H1 (cell line): ENCODE measurements at regions not wholly inside any gene's neighbourhood (a gene's known extent, or its start where the extent isn't known, plus 50 kb on each side); places are given as distances from the start of the nearest gene placed in this dataset.

ENCODE experiments used
- CTCF ChIP-seq, 3 experiments: IDR thresholded peaks; 1 replicate in 2 of 3; 2 replicates in 1 of 3; pipeline versions ENCODE4 v1.5.1 to v1.6.1; 2011; ENCODE audit warnings: low read length in 3 of 3, mild to moderate bottlenecking in 3 of 3, inconsistent platforms in 2 of 3, low read depth in 1 of 3, moderate library complexity in 1 of 3; ENCODE audit not compliant: insufficient read depth in 1 of 3; ENCODE audit errors: control extremely low read depth in 1 of 3
- FOSL1 ChIP-seq: IDR thresholded peaks from 2 replicates; pipeline ENCODE4 v1.6.1; 2011; ENCODE audit warnings: mild to moderate bottlenecking, low read depth, low read length, moderate library complexity; ENCODE audit not compliant: insufficient read depth
- NANOG ChIP-seq: IDR thresholded peaks from 2 replicates; pipeline ENCODE4 v1.6.1; 2011; ENCODE audit warnings: low read length, low read depth, mild to moderate bottlenecking, inconsistent platforms; ENCODE audit not compliant: insufficient read depth, poor library complexity, severe bottlenecking
- RBBP5 ChIP-seq: IDR thresholded peaks from 2 replicates; pipeline ENCODE4 v1.7.1; 2012; ENCODE audit warnings: low read depth, mild to moderate bottlenecking, inconsistent platforms, low read length, moderate library complexity, borderline replicate concordance
- TF ChIP-seq, protein P1 (sequence below): fragments of 300-600 bp; sonication (generic); IDR thresholded peaks from 2 replicates; pipeline ENCODE4 v1.7.1; 2012; ENCODE audit warnings: low read length, moderate library complexity, mild to moderate bottlenecking, inconsistent platforms; ENCODE audit not compliant: insufficient replicate concordance

- TF ChIP-seq FOSL1 (no peak), CTCF (IDR thresholded peaks at IDR 0.05; ENCODE audit: control extremely low read depth in 1 of 3, insufficient read depth in 1 of 3, low read depth in 1 of 3, low read length in 3 of 3) (no peak), RBBP5 (no peak), NANOG (no peak)
- TF ChIP-seq, protein P1, sequence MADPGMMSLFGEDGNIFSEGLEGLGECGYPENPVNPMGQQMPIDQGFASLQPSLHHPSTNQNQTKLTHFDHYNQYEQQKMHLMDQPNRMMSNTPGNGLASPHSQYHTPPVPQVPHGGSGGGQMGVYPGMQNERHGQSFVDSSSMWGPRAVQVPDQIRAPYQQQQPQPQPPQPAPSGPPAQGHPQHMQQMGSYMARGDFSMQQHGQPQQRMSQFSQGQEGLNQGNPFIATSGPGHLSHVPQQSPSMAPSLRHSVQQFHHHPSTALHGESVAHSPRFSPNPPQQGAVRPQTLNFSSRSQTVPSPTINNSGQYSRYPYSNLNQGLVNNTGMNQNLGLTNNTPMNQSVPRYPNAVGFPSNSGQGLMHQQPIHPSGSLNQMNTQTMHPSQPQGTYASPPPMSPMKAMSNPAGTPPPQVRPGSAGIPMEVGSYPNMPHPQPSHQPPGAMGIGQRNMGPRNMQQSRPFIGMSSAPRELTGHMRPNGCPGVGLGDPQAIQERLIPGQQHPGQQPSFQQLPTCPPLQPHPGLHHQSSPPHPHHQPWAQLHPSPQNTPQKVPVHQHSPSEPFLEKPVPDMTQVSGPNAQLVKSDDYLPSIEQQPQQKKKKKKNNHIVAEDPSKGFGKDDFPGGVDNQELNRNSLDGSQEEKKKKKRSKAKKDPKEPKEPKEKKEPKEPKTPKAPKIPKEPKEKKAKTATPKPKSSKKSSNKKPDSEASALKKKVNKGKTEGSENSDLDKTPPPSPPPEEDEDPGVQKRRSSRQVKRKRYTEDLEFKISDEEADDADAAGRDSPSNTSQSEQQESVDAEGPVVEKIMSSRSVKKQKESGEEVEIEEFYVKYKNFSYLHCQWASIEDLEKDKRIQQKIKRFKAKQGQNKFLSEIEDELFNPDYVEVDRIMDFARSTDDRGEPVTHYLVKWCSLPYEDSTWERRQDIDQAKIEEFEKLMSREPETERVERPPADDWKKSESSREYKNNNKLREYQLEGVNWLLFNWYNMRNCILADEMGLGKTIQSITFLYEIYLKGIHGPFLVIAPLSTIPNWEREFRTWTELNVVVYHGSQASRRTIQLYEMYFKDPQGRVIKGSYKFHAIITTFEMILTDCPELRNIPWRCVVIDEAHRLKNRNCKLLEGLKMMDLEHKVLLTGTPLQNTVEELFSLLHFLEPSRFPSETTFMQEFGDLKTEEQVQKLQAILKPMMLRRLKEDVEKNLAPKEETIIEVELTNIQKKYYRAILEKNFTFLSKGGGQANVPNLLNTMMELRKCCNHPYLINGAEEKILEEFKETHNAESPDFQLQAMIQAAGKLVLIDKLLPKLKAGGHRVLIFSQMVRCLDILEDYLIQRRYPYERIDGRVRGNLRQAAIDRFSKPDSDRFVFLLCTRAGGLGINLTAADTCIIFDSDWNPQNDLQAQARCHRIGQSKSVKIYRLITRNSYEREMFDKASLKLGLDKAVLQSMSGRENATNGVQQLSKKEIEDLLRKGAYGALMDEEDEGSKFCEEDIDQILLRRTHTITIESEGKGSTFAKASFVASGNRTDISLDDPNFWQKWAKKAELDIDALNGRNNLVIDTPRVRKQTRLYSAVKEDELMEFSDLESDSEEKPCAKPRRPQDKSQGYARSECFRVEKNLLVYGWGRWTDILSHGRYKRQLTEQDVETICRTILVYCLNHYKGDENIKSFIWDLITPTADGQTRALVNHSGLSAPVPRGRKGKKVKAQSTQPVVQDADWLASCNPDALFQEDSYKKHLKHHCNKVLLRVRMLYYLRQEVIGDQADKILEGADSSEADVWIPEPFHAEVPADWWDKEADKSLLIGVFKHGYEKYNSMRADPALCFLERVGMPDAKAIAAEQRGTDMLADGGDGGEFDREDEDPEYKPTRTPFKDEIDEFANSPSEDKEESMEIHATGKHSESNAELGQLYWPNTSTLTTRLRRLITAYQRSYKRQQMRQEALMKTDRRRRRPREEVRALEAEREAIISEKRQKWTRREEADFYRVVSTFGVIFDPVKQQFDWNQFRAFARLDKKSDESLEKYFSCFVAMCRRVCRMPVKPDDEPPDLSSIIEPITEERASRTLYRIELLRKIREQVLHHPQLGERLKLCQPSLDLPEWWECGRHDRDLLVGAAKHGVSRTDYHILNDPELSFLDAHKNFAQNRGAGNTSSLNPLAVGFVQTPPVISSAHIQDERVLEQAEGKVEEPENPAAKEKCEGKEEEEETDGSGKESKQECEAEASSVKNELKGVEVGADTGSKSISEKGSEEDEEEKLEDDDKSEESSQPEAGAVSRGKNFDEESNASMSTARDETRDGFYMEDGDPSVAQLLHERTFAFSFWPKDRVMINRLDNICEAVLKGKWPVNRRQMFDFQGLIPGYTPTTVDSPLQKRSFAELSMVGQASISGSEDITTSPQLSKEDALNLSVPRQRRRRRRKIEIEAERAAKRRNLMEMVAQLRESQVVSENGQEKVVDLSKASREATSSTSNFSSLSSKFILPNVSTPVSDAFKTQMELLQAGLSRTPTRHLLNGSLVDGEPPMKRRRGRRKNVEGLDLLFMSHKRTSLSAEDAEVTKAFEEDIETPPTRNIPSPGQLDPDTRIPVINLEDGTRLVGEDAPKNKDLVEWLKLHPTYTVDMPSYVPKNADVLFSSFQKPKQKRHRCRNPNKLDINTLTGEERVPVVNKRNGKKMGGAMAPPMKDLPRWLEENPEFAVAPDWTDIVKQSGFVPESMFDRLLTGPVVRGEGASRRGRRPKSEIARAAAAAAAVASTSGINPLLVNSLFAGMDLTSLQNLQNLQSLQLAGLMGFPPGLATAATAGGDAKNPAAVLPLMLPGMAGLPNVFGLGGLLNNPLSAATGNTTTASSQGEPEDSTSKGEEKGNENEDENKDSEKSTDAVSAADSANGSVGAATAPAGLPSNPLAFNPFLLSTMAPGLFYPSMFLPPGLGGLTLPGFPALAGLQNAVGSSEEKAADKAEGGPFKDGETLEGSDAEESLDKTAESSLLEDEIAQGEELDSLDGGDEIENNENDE, result no peak
Measured at GRCh38 chrX:46117234-46117633, 428.0 kb downstream of the ZNF674 start (continued).
